Naive B cell (primary cell): ENCODE measurements at regions not wholly inside any gene's neighbourhood (a gene's known extent, or its start where the extent isn't known, plus 50 kb on each side); places are given as distances from the start of the nearest gene placed in this dataset.

Experiments
- ATAC-seq, 2 donors: fragments of 150-1000 bp; cut with Tn5 transposase; 2 replicates each; pipeline ENCODE4 v1.10.0; 2021; ENCODE audit warnings: low read depth in 2 of 2, mild to moderate bottlenecking in 2 of 2, moderate library complexity in 2 of 2
- DNase-seq: peaks from one replicate; pipeline ENCODE4 v3.0.0; 2022
- H3K27ac Mint-ChIP-seq, 6 donors: one replicate each; pipeline ENCODE4 v1.8.0; 2020 to 2022; ENCODE audit warnings: mild to moderate bottlenecking in 6 of 6, mixed read lengths in 6 of 6, moderate library complexity in 5 of 6, inconsistent platforms in 2 of 6
- H3K27me3 Mint-ChIP-seq, 3 donors: one replicate each; pipeline ENCODE4 v1.8.0; 2021 to 2022; ENCODE audit warnings: mixed read lengths in 3 of 3, mild to moderate bottlenecking in 1 of 3
- H3K36me3 Mint-ChIP-seq, 2 donors: one replicate each; pipeline ENCODE4 v1.8.0; 2020 to 2022; ENCODE audit warnings: mixed read lengths in 2 of 2, inconsistent platforms in 1 of 2, mild to moderate bottlenecking in 1 of 2
- H3K4me1 Mint-ChIP-seq, 3 donors: one replicate each; pipeline ENCODE4 v1.8.0; 2020 to 2022; ENCODE audit warnings: mixed read lengths in 3 of 3, inconsistent platforms in 1 of 3, mild to moderate bottlenecking in 1 of 3, moderate library complexity in 1 of 3
- H3K4me3 Mint-ChIP-seq, 8 donors: one replicate each; pipeline ENCODE4 v1.8.0; 2020 to 2022; ENCODE audit warnings: mild to moderate bottlenecking in 8 of 8, mixed read lengths in 8 of 8, moderate library complexity in 8 of 8, inconsistent platforms in 2 of 8
- H3K9me3 Mint-ChIP-seq, 7 donors: one replicate each; pipeline ENCODE4 v1.8.0; 2020 to 2022; ENCODE audit warnings: mixed read lengths in 7 of 7, mild to moderate bottlenecking in 5 of 7, inconsistent platforms in 2 of 7, moderate library complexity in 1 of 7

GRCh38 chr2:5751873-5752482 is 59.8 kb downstream of the SOX11 start:
- Mint-ChIP-seq H3K36me3 (no peaks in the 10 kb centered on the region), H3K4me3 (no peak overlapping the region), H3K9me3 (peaks cover 0 to 15% (median 2%) of the 10 kb centered on the region in 7 donors), H3K27ac (no peak overlapping the region), H3K27me3 (peaks cover 0 to 8% (median 0%) of the 10 kb centered on the region in 3 donors), H3K4me1 (no peaks in the 10 kb centered on the region)
- ATAC-seq: no peak
- no peak for DNase-seq

GRCh38 chr2:5756272-5756671 is 64.1 kb downstream of the SOX11 start:
- Mint-ChIP-seq H3K27ac (no peak overlapping the region), H3K27me3 (peaks cover 0 to 3% (median 0%) of the 10 kb centered on the region in 3 donors), H3K4me1 (no peaks in the 10 kb centered on the region), H3K9me3 (peaks cover 0 to 5% (median 0%) of the 10 kb centered on the region in 7 donors), H3K36me3 (no peaks in the 10 kb centered on the region), H3K4me3 (no peak overlapping the region)
- ATAC-seq: no peak
- DNase-seq: no peak

- Mint-ChIP-seq H3K27me3 (peaks cover 0 to 3% (median 0%) of the 10 kb centered on the region in 3 donors), H3K27ac (no peak overlapping the region), H3K36me3 (no peaks in the 10 kb centered on the region), H3K4me3 (no peak overlapping the region), H3K9me3 (peaks cover 0 to 5% (median 2%) of the 10 kb centered on the region in 7 donors), H3K4me1 (no peaks in the 10 kb centered on the region)
- ATAC-seq (no peak), DNase-seq (no peak)
Observed at GRCh38 chr2:5758346-5758745, 66.2 kb downstream of the SOX11 start.

GRCh38 chr2:5759949-5760348 is 67.8 kb downstream of the SOX11 start:
- H3K4me3 Mint-ChIP-seq: no peak overlapping the region
- DNase-seq (no peak), ATAC-seq (no peak)
- no peak overlapping the region for H3K27ac Mint-ChIP-seq
- H3K9me3 Mint-ChIP-seq: peaks cover 0 to 4% (median 0%) of the 10 kb centered on the region in 7 donors
- no peaks in the 10 kb centered on the region for H3K4me1 Mint-ChIP-seq
- H3K36me3 Mint-ChIP-seq: no peaks in the 10 kb centered on the region
- peaks cover 0 to 3% (median 0%) of the 10 kb centered on the region in 3 donors for H3K27me3 Mint-ChIP-seq

GRCh38 chr2:5763531-5763930 is 71.3 kb downstream of the SOX11 start:
- Mint-ChIP-seq H3K27me3 (peaks cover 0 to 12% (median 4%) of the 10 kb centered on the region in 3 donors), H3K36me3 (no peaks in the 10 kb centered on the region), H3K9me3 (peaks cover 0 to 4% (median under 1%) of the 10 kb centered on the region in 7 donors), H3K27ac (no peak overlapping the region), H3K4me1 (no peaks in the 10 kb centered on the region), H3K4me3 (no peak overlapping the region)
- no peak for DNase-seq
- ATAC-seq: no peak

GRCh38 chr2:5764041-5764440 is 71.9 kb downstream of the SOX11 start:
- H3K27me3 Mint-ChIP-seq: peaks cover 0 to 12% (median 8%) of the 10 kb centered on the region in 3 donors
- peaks cover 0 to 4% (median 0%) of the 10 kb centered on the region in 3 donors for H3K4me1 Mint-ChIP-seq
- H3K27ac Mint-ChIP-seq: no peak overlapping the region
- no peaks in the 10 kb centered on the region for H3K36me3 Mint-ChIP-seq
- no peak for DNase-seq
- no peak for ATAC-seq
- H3K4me3 Mint-ChIP-seq: no peak overlapping the region
- H3K9me3 Mint-ChIP-seq: peaks cover 0 to 7% (median 2%) of the 10 kb centered on the region in 7 donors

- H3K4me1 Mint-ChIP-seq: peaks cover 0 to 4% (median 0%) of the 10 kb centered on the region in 3 donors
- H3K27ac Mint-ChIP-seq: no peak overlapping the region
- no peak for ATAC-seq
- H3K9me3 Mint-ChIP-seq: peaks cover 0 to 7% (median 2%) of the 10 kb centered on the region in 7 donors
- no peak overlapping the region for H3K4me3 Mint-ChIP-seq
- no peaks in the 10 kb centered on the region for H3K36me3 Mint-ChIP-seq
- no peak for DNase-seq
- H3K27me3 Mint-ChIP-seq: peaks cover 0 to 12% (median 8%) of the 10 kb centered on the region in 3 donors
Observed at GRCh38 chr2:5766056-5766455, 73.9 kb downstream of the SOX11 start.

GRCh38 chr2:5766561-5766960 is 74.4 kb downstream of the SOX11 start:
- Mint-ChIP-seq H3K27me3 (peaks cover 0 to 12% (median 8%) of the 10 kb centered on the region in 3 donors), H3K27ac (no peak overlapping the region), H3K4me1 (peaks cover 0 to 4% (median 0%) of the 10 kb centered on the region in 3 donors), H3K36me3 (no peaks in the 10 kb centered on the region), H3K9me3 (peaks cover 0 to 7% (median 2%) of the 10 kb centered on the region in 7 donors), H3K4me3 (no peak overlapping the region)
- no peak for DNase-seq
- ATAC-seq: no peak

GRCh38 chr2:5777131-5777535 is 84.9 kb downstream of the SOX11 start:
- Mint-ChIP-seq H3K4me3 (no peak overlapping the region), H3K9me3 (peaks cover 0 to 10% (median 2%) of the 10 kb centered on the region in 7 donors), H3K36me3 (no peaks in the 10 kb centered on the region), H3K27me3 (no peaks in the 10 kb centered on the region), H3K4me1 (no peaks in the 10 kb centered on the region), H3K27ac (no peak overlapping the region)
- no peak for DNase-seq
- no peak for ATAC-seq

- H3K27me3 Mint-ChIP-seq: peaks cover 0 to 6% (median 0%) of the 10 kb centered on the region in 3 donors
- H3K27ac Mint-ChIP-seq: no peak overlapping the region
- no peaks in the 10 kb centered on the region for H3K4me1 Mint-ChIP-seq
- no peak overlapping the region for H3K4me3 Mint-ChIP-seq
- no peak for ATAC-seq
- H3K9me3 Mint-ChIP-seq: peaks cover 6 to 22% (median 9%) of the 10 kb centered on the region in 7 donors
- H3K36me3 Mint-ChIP-seq: no peaks in the 10 kb centered on the region
- no peak for DNase-seq
Observed at GRCh38 chr2:5781679-5782078, 89.5 kb downstream of the SOX11 start.

GRCh38 chr2:5782103-5782502 is 89.9 kb downstream of the SOX11 start:
- Mint-ChIP-seq H3K27me3 (peaks cover 0 to 6% (median 0%) of the 10 kb centered on the region in 3 donors), H3K9me3 (peaks cover 6 to 27% (median 9%) of the 10 kb centered on the region in 7 donors), H3K4me3 (peak overlapping the region in 1 of 8 donors; percentile 52), H3K36me3 (no peaks in the 10 kb centered on the region), H3K4me1 (no peaks in the 10 kb centered on the region), H3K27ac (no peak overlapping the region)
- no peak for DNase-seq
- no peak for ATAC-seq

- Mint-ChIP-seq H3K36me3 (no peaks in the 10 kb centered on the region), H3K9me3 (peaks cover 19 to 46% (median 21%) of the 10 kb centered on the region in 7 donors), H3K27me3 (peaks cover 0 to 6% (median 0%) of the 10 kb centered on the region in 3 donors), H3K27ac (no peak overlapping the region), H3K4me3 (no peak overlapping the region), H3K4me1 (no peaks in the 10 kb centered on the region)
- ATAC-seq (no peak), DNase-seq (no peak)
Observed at GRCh38 chr2:5788447-5788846, 96.3 kb downstream of the SOX11 start.

GRCh38 chr2:5791371-5791770 is 99.2 kb downstream of the SOX11 start:
- Mint-ChIP-seq H3K4me1 (no peaks in the 10 kb centered on the region), H3K27ac (no peak overlapping the region), H3K9me3 (peaks cover 16 to 29% (median 18%) of the 10 kb centered on the region in 7 donors), H3K36me3 (no peaks in the 10 kb centered on the region), H3K4me3 (no peak overlapping the region), H3K27me3 (no peaks in the 10 kb centered on the region)
- DNase-seq: no peak
- ATAC-seq: no peak

- H3K4me1 Mint-ChIP-seq: no peaks in the 10 kb centered on the region
- DNase-seq: no peak
- H3K4me3 Mint-ChIP-seq: no peak overlapping the region
- H3K36me3 Mint-ChIP-seq: no peaks in the 10 kb centered on the region
- ATAC-seq: no peak
- no peak overlapping the region for H3K27ac Mint-ChIP-seq
- H3K27me3 Mint-ChIP-seq: no peaks in the 10 kb centered on the region
- H3K9me3 Mint-ChIP-seq: peaks cover 5 to 12% (median 9%) of the 10 kb centered on the region in 7 donors
Observed at GRCh38 chr2:5794012-5794411, 101.8 kb downstream of the SOX11 start.
